ENCODE measurements at regions not wholly inside any gene's neighbourhood (a gene's known extent, or its start where the extent isn't known, plus 50 kb on each side); places are given as distances from the start of the nearest gene placed in this dataset.

DNA sequence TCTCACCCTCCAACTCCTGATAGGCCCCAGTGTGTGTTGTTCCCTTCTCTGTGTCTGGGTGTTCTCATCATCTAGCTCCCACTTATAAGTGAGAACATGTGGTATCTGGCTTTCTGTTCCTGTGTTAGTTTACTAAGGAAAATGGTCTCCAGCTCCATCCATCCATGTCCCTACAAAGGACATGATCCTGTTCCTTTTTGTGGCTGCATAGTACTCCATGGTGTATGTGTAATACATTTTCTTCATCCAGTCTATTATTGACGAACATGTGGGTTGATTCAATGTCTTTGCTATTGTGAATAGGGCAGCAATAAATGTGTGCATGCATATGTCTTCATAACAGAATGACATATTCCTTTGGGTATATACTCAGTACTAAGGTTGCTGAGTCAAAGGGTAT, 1397.0 kb downstream of the UQCRFS1 start:
- no peak for TF ChIP-seq POLR2AphosphoS5 (IDR thresholded peaks at IDR 0.05)
- TF ChIP-seq, protein P1, sequence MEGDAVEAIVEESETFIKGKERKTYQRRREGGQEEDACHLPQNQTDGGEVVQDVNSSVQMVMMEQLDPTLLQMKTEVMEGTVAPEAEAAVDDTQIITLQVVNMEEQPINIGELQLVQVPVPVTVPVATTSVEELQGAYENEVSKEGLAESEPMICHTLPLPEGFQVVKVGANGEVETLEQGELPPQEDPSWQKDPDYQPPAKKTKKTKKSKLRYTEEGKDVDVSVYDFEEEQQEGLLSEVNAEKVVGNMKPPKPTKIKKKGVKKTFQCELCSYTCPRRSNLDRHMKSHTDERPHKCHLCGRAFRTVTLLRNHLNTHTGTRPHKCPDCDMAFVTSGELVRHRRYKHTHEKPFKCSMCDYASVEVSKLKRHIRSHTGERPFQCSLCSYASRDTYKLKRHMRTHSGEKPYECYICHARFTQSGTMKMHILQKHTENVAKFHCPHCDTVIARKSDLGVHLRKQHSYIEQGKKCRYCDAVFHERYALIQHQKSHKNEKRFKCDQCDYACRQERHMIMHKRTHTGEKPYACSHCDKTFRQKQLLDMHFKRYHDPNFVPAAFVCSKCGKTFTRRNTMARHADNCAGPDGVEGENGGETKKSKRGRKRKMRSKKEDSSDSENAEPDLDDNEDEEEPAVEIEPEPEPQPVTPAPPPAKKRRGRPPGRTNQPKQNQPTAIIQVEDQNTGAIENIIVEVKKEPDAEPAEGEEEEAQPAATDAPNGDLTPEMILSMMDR (IDR thresholded peaks at IDR 0.05) = no peak
- TF ChIP-seq POLR2A (IDR thresholded peaks at IDR 0.05) = no peak
- no peak for TF ChIP-seq EP300 (IDR thresholded peaks at IDR 0.05)

Measured in sigmoid colon (tissue), 4 donors.